HL-60/S4 treated with retinoic acid at 250 ng/mL for 4 days and 3 days (cell line): ENCODE measurements at regions not wholly inside any gene's neighbourhood (a gene's known extent, or its start where the extent isn't known, plus 50 kb on each side); places are given as distances from the start of the nearest gene placed in this dataset.
"Not testable (repeated sequence)": the region's sequence is repeated elsewhere in the genome, so short reads cannot be mapped to it uniquely, and the experiment has no call there.

Experiments used
- in situ Hi-C: fragments of 300-500 bp; cut with MboI; formaldehyde crosslinking; loops from 2 replicates; pipeline ENCODE4 v1.7.0; 2022; ENCODE audit warnings: low sequenced_read_pairs

DNA sequence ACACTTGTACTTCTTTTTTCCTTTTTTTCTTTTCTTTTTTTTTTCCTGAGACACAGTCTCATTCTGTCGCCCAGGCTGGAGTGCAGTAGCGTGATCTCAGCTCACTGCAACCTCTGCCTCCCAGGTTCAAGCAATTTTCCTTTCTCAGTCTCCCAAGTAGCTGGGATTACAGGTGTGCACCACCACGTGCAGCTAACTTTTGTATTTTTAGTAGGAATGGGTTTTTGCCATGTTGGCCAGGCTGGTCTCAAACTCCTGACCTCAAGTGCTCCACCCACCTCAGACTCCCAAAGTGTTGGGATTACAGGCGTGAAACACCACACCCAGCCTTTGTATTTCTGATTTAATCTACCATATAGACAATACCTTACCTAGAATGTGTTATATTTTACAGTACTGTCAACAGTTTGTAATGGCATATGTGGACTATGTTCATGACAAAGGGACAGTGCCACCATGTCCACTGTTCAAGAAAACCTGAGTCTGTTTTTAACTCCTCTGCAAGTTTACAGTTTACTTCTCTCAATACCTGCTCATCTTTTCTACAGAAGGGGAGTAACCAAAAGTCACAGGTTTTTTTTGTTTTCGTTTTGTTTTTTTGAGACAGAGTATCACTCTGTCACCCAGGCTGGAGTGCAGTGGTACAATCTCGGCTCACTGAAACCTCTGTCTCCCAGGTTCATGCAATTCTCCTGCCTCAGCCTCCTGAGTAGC, 223.9 kb upstream of the KLF14 start:
- in situ Hi-C loops = not testable (repeated sequence)

DNA sequence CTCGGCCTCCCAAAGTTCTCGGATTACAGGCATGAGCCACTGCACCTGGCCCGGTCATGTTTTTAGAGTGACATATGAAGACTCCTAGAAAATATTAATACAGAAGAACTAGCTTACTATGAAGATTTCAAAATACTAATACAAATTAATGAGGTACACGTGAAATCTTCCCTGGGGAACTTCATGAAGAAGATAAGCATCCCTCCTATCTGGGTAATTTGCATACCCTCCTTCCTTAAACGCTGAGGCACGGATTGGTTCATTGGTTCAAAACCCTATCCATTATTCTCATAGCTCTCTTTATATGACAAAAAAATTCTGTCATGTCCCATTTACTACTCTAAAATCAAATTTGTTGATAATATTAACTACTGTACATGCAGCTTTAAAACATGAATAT, 224.8 kb upstream of the KLF14 start:
- in situ Hi-C loops = no loop called here

DNA sequence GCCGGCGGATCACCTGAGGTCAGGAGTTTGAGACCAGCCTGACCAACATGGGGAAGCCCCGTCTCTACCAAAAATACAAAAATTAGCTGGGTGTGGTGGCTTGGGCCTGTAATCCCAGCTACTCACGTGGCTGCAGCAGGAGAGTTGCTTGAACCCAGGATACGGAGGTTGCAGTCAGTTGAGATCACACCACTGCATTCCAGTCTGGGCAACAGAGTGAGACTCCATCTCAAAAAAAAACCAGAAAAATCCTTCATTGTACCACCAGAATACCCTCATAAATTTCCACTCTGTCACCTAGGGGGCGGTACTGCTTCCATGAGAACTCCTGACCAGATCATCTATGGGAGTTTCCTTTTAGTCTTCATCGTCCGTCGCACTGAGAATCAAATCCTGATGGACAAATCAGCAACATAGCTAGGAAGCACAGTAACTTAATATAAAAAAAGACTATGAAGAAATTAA, 225.8 kb upstream of the KLF14 start:
- in situ Hi-C loops = no loop called here

DNA sequence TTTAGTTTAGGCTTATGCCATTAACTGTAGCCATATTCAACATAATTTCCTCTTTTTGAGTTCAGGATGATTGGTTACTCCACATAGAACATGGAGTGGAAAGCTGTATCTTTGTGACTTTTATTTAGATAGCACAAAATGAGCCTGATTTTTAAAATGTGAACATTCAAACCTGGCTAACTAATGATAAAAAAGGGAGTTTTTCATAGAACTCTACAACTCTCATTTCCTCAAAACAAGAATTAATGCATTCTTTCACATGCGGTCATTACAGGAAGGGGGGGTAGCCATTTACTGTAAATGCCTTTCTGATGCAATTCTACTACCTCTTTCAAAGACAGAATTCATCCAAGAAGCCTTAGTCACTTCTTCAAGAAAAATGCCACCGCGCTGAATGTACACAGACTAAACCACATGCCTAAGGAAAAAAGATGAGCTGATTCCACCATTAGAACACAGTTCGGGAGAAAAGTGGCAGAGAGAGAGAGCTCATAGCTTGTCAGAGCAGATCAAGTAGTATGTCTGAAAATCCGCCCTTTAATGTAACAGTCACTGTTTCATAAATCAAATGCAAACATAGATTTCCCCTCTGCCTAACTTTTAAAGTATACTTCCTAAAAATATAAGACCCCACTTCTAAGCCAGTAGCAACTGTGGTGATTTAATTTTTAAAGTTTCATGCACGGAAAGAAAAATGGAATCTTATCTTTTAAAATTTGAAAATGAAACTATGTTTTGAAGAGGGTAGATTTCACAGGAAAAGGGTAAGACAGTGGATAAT, 226.4 kb upstream of the KLF14 start:
- in situ Hi-C loops = no loop called here

DNA sequence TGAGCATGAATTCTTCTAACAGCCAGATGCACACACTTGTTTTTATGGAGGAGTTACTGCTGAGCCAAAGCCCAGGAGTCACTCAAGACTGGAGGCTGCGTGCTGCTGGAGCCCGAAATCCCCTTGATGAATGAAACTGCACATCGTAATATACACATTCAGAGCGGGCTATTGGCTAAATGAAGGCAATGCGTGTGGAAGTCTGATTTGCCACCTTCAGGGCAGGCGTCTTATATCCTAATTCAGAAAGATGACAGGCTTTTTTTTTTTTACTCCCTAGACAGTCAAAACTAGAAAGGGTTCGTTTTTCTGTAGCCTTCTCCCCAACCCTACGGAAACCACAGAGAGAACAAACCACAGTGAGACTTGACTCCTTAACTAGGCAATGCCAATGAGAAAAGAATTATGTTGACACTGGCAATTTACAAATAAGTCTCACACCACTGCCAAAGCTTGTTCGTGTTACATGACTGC, 227.2 kb upstream of the KLF14 start:
- in situ Hi-C loops = no loop called here

DNA sequence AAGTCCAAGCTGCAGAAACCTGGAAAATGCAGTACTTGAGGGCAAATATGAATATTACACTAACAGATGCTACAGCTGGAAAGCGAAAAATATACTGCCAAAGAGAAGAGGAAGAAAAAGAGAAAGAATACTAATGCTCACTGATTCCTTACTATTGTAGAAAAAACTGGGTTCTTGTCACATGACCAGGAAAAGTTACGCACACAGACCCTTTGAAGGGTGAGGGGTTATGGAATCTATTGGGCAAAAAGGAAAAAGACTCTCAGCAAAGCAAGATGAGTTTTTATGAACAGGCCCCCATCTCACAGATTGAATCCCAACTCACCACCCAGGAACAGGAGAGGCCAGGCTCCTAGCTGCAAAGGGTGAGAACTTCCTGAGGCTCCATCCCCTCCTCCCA, 228.1 kb upstream of the KLF14 start:
- in situ Hi-C loops = no loop called here

DNA sequence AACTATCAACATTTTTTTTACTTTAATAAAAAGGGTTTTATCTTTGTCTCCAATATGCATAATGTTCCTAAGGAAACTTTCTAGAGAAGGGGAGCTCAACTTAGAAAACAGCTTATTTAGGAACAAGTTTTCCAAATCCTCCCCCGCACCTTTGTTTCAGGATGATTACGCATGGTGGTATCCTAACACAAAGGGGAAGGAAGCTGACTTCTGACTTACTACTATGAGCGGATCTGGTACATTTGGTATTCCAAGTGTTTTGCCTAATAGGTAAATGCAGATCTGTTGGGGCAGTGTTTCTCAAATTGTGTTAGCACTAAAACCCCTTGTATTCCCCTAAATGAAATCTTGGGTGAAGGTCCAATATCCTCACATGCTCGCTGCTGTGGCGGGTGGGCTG, 229.3 kb upstream of the KLF14 start:
- in situ Hi-C loops = no loop called here

DNA sequence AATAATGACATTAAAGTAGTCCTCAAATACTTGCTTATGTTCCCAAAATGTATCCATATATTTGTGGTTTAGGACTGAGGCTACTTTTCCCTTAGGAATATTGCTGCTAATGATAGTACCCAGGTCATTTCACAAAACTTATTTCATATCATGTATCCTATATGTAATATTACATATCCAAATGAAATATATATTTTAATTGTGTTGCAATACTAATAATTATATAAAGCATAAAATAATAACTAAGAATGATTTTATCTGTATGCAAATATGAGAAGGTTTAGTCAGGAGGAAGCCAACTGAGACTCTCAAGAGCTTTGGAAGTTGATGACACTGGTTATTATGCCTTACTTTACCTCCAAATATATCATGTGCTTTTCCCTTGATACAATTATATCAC, 231.5 kb upstream of the KLF14 start:
- in situ Hi-C loops = no loop called here

DNA sequence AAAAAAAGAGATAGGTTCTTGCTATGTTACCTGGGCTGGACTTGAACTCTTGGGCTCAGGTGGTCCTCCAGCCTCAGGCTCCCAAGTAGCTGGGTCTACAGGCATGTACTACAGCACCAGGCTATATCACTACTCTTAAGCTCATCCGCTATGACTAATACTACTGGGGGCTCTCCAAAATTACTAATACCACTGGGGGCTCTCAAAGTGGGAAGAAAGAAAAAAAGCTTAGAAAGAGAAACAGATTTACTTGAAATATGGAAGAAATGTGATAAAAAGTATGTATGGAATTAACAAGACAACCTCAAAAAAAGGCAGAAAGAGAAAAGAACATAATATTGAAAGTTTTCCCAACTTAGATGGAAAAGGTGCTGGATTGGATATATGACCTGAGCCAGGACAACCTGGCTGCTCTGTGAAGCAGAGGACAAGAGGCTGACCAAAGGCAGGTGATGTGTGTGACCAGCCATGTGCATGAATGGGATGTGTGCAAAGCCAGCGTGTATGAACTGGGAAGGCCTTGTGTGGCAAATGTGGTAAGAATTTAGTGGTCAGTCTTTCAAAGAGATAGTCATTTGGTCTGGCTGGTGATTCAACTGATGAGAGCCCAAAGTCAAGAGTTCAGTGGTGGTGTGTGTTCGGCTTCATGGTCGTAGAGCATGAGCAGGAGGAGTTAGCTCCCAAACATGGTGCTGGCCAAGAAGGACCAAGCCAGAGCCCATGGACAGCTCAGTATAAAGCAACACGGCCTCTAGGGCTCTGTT, 232.4 kb upstream of the KLF14 start:
- in situ Hi-C loops = no loop called here

DNA sequence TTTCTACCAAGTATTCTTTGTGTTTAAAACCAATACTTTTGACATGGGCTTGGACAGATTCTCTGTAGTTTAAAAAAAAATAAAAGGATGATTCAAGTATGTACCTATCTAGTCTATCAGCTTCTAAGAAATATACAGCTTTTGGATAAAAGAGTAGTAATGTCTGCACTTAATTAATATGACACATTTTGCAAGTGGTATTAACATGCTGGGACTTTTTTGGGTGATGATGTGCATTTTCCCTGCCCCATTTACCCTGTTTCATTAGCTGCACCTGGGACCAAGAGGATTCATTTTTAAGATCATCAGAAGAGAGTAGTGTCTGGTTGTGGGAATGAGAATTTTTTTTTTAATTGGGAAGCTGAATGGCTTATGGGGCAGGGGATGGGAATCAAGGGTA, 236.2 kb upstream of the KLF14 start:
- in situ Hi-C loops = no loop called here

DNA sequence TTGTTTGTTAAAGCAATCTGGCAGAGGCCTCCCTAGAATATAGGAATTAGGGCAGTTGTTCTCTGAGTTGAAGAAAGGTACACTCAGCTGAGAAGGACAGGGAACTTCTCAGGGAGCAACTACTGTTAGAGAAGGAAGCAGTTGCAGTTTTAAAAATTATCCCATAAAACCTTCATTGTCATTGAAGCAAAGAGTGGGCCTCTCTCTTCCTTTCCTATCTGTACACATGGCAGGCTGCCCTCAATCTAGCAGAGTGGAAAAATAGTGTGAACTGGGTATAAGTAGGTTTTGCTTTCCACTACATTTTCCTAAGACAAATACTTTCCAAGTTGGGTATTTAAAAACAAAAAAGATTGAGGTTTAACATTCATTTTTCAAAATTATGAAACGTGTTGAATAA, 236.7 kb upstream of the KLF14 start:
- in situ Hi-C loops = no loop called here

DNA sequence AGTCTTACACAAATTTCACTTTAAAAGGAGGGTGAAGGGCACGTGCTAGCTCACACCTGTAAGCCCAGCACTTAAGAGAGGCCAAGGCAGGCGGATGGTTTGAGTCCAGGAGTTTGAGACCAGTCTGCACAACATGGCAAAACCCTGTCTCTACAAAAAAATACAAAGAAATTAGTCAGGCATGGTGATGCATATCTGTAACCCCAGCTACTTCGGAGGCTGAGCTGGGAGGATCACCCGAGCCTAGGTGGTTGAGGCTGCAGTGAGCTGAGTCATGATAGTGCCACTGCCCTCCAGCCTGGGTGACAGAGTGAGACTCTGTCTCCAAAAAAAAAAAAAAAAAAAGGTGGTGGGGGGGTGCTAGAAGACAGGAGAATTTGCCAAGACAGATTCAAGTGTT, 237.3 kb upstream of the KLF14 start:
- in situ Hi-C loops = no loop called here

DNA sequence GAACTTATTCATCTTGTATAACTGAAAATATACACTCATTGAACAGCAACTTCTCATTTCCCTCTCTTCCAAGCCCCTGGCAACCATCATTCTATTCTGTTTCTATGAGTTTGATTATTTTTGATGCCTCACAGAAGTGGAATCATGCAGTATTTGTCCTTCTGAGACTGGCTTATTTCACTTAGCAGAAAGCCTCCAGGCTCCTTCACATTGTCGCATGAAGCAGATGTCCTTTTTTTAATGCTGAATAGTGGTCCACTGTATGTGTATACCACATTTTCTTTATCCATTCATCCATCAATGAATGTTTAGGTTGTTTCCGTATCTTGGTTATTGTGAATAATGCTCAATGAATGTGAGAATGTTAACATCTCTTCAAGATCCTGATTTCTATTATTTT, 238.2 kb upstream of the KLF14 start:
- in situ Hi-C loops = no loop called here

DNA sequence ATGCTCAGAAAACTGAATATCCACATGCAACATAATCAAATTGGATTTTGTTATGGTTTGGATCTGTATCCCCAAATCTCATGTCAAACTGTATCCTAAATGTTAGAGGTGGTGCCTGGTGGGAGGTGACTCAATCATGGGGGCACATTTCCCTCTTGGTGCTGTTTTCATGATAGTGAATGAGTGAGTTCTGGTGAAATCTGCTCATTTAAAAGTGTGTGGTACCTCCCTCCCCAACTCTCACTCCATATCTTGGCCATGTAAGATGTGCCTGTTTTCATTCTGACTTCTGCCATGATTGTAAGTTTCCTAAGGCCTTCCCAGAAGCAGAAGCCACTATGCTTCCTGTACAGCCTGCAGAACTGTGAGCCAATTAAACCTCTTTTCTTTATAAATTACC, 239.6 kb upstream of the KLF14 start:
- in situ Hi-C loops = no loop called here

DNA sequence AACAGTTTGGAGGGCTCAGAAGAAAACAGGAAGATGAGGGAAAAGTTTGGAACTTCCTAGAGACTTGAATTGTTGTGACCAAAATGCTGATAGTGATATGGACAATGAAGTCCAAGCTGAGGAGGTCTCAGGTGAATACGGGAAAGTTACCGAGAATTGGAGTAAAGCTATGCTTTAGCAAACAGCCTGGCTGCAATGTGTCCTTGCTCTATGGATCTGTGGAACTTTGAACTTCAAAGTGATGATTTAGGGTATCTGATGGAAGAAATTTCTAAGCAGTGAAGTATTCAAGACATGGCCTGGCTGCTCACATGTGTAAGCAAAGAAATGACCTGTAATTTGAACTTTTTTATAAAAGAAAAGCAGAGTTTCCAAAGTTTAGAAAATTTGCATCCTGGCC, 240.2 kb upstream of the KLF14 start:
- in situ Hi-C loops = no loop called here

DNA sequence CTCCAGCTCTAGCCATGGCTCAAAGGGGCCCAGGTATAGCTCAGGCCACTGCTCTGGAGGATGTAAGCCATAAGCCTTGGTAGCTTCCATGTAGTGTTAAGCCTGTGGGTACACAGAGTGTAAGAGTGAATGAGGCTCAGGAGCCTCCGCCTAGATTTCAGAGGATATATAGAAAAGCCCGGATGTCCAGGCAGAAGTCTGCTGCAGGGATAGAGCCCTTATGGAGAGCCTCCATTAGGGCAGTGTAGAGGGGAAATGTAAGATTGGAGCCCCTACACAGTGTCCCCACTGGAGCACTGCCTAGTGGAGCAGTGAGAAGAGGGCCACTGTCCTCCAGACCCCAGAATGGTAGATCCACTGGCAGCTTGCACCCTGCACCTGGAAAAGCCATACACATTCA, 240.8 kb upstream of the KLF14 start:
- in situ Hi-C loops = no loop called here

DNA sequence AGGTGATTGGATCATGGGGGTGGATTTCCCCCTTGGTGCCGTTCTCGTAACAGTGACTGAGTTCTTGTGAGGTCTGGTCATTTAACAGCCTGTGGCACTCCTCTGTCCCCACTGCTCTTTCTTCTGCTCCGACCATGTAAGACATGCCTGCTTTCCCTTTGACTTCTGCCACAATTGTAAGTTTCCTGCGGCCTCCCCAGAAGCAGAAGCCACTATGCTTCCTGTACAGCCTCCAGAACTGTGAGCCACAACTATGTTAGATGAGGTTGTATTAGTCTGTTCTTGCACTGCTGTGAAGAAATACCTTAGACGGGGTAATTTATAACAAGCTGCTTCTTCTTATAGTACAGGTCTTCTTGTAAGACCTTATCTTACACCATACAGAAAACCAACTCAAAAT, 241.7 kb upstream of the KLF14 start:
- in situ Hi-C loops = no loop called here

DNA sequence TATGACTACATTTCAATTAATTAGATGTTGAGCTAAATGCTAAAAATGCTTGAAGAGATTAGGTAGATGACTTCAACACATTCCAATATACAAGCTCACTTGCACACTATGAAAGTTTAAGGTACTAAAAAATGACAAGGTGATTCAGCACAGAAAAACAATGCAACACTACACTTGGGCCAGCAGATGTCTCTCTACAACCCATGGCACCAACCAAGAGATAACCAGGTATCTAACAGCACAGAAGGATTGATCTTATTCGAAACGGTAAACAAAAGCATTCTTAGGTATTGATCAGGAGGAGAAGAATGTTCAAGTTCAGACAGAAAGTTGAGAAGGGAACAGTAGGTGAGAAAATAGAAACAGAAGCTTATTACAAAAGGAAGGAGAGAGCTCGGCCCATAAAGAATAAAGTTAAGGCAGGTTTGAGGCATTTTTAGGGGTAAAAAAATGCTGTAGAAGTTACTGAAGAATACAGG, 248.2 kb upstream of the KLF14 start:
- in situ Hi-C loops = no loop called here

DNA sequence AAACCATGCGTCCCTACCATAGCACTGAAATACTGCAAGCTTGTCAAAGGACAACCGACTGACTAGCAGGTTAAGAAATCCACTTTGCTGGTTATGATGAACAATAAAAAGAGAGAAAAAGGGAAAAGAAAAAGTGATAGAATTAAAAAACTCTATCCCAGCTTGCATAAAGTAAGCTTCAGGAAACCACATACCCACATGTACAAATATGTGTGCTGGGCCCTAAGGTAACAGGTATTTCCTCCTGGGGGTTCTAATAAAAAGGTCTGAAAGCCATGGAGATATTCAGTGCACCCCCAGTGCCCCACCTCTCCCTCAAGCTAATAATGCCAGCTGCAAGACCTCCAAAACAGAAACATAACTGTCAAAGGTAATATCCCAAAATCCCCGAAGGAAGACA, 248.6 kb upstream of the KLF14 start:
- in situ Hi-C loops = no loop called here

DNA sequence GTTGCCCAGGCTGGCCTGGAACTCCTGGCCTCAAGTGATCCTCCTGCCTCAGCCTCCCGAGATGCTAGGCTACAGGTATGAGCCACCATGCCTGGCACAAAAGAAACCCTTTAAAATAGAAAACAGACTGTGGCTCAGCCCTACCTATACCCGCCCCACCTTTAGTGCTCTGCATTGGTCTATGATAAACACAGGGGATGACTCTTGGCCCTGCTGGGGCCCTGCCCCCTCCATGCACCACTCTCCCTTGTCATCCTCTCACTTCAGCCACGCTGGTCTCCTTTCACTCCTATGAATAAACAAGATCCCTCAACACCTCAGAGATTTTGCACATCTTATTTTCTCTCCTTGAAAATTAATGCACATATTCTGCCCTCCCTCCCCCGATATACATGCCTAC, 251.4 kb upstream of the KLF14 start:
- in situ Hi-C loops = no loop called here

DNA sequence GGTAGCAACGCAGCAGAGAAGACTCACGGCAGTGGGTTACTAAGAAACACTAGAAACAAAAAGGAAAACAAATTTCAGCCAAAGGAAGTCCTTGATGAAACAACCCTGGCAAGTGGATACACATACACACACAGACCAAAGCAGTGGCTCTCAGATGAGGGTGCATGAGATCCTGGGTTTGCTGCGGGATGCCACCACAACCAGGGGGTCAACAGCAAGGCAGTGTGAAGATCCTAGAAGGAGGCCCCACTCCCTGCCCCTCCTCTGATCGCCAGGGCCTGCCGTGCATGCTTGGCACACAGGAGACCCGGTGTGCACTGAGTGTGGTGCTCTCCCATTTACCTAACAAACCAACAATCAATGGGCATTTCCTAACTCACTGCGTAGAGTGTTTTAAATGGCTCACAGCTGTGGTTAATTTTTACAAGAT, 252.3 kb upstream of the KLF14 start:
- in situ Hi-C loops = no loop called here

DNA sequence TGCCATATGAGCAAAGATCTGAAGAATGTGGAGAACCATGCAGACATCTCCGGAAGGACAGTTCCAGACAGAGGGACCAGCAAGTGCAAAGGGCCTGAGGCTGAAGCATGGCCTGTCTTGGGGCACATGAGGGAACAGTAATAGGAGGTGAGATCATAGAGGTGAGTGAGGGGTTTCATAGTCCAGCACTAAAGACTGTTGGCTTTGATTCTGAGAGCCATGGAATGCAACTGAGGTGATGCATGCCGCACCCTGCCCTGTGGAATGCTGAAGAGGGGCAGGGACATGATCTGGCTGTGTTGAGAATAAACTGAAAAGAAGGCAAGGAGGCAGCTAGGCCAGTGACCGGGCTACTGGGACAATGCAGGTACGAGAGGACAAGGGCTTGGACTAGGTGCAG, 253.1 kb upstream of the KLF14 start:
- in situ Hi-C loops = no loop called here
